ENCODE measurements at regions not wholly inside any gene's neighbourhood (a gene's known extent, or its start where the extent isn't known, plus 50 kb on each side); places are given as distances from the start of the nearest gene placed in this dataset.
"Not testable (repeated sequence)": the region's sequence is repeated elsewhere in the genome, so short reads cannot be mapped to it uniquely, and the experiment has no call there.

GRCh38 chr3:169029674-169030285 lies 633.7 kb downstream of the MECOM start:
- no peak for DNase-seq (ENCODE audit: low spot score)

GRCh38 chr3:169028716-169029115 lies 634.8 kb downstream of the MECOM start:
- no peak for DNase-seq (ENCODE audit: low spot score)

- DNase-seq (ENCODE audit: low spot score) = no peak
These were observed 636.8 kb downstream of the MECOM start for GRCh38 chr3:169026543-169027182.

- DNase-seq (ENCODE audit: low spot score) = peak; percentile 3
These were observed 641.1 kb downstream of the MECOM start for GRCh38 chr3:169022457-169022856.

- DNase-seq (ENCODE audit: low spot score) = no peak
These were observed 643.1 kb downstream of the MECOM start for GRCh38 chr3:169020371-169020770.

- DNase-seq (ENCODE audit: low spot score) = no peak
These were observed 654.1 kb downstream of the MECOM start for GRCh38 chr3:169009453-169009852.

GRCh38 chr3:169008776-169009358 lies 654.6 kb downstream of the MECOM start:
- DNase-seq (ENCODE audit: low spot score) = no peak

GRCh38 chr3:169007145-169007544 lies 656.4 kb downstream of the MECOM start:
- DNase-seq (ENCODE audit: low spot score) = no peak

GRCh38 chr3:169006398-169006797 lies 657.1 kb downstream of the MECOM start:
- DNase-seq (ENCODE audit: low spot score) = not testable (repeated sequence)

GRCh38 chr3:169002689-169003088 lies 660.8 kb downstream of the MECOM start:
- no peak for DNase-seq (ENCODE audit: low spot score)

- no peak for DNase-seq (ENCODE audit: low spot score)
These were observed 664.7 kb downstream of the MECOM start for GRCh38 chr3:168998792-168999191.

- DNase-seq (ENCODE audit: low spot score) = no peak
These were observed 666.0 kb downstream of the MECOM start for GRCh38 chr3:168997488-168997887.

GRCh38 chr3:168996622-168997021 lies 666.9 kb downstream of the MECOM start:
- no peak for DNase-seq (ENCODE audit: low spot score)

GRCh38 chr3:168995129-168995528 lies 668.4 kb downstream of the MECOM start:
- DNase-seq (ENCODE audit: low spot score) = no peak

- DNase-seq (ENCODE audit: low spot score) = no peak
These were observed 671.7 kb downstream of the MECOM start for GRCh38 chr3:168991803-168992202.

- no peak for DNase-seq (ENCODE audit: low spot score)
These were observed 672.9 kb downstream of the MECOM start for GRCh38 chr3:168990621-168991020.

- peak; percentile 89 for DNase-seq (ENCODE audit: low spot score)
These were observed 673.4 kb downstream of the MECOM start for GRCh38 chr3:168990134-168990533.

GRCh38 chr3:168989396-168989795 lies 674.1 kb downstream of the MECOM start:
- no peak for DNase-seq (ENCODE audit: low spot score)

- DNase-seq (ENCODE audit: low spot score) = no peak
These were observed 674.7 kb downstream of the MECOM start for GRCh38 chr3:168988853-168989252.

GRCh38 chr3:168984872-168985271 lies 678.6 kb downstream of the MECOM start:
- no peak for DNase-seq (ENCODE audit: low spot score)

GRCh38 chr3:168983046-168983445 lies 680.5 kb downstream of the MECOM start:
- no peak for DNase-seq (ENCODE audit: low spot score)

GRCh38 chr3:168981396-168981795 lies 682.1 kb downstream of the MECOM start:
- DNase-seq (ENCODE audit: low spot score) = no peak

- no peak for DNase-seq (ENCODE audit: low spot score)
These were observed 685.7 kb downstream of the MECOM start for GRCh38 chr3:168977716-168978374.
